GM19351 (cell line): ENCODE measurements at regions not wholly inside any gene's neighbourhood (a gene's known extent, or its start where the extent isn't known, plus 50 kb on each side); places are given as distances from the start of the nearest gene placed in this dataset.
"Not testable (repeated sequence)": the region's sequence is repeated elsewhere in the genome, so short reads cannot be mapped to it uniquely, and the experiment has no call there.

Experiments used
- ATAC-seq: cut with Tn5 transposase; IDR thresholded peaks from one replicate; pipeline ENCODE4 v1.9.1; 2021; ENCODE audit warnings: mild to moderate bottlenecking, moderate library complexity; ENCODE audit not compliant: unreplicated experiment

DNA sequence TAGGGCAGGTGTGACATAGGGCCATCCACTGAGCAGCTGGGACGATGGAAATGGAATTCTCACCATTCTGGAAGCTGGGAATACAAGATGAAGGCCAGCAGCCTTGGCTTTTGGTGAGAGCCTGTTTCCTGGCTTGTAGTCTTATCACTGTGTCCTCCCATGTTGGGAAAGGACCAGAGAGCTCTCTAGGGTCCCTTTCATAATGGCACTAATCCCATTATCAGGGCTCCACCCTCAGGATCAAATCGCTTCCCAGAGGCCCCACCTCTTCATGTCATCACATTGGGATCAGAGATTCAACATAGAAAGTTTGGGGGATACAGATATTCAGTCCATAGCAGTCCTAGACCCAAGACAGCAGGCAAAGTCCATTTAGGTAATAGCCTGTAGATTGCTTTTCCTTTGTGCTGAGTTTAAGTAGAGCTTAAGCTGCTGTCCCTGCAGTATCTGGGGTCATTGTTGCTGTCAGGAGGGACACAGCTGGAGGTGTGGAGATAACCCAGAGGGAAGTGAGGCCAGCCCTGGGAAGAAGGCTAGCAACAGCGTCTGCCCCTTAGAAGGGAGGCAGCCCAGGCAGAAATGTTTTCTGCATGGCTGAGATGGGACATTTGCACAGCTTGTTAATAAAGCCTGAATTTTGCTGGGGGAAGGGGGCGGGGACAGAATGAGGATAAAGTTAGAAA lies 136.5 kb upstream of the GPR12 start:
- no peak for ATAC-seq

DNA sequence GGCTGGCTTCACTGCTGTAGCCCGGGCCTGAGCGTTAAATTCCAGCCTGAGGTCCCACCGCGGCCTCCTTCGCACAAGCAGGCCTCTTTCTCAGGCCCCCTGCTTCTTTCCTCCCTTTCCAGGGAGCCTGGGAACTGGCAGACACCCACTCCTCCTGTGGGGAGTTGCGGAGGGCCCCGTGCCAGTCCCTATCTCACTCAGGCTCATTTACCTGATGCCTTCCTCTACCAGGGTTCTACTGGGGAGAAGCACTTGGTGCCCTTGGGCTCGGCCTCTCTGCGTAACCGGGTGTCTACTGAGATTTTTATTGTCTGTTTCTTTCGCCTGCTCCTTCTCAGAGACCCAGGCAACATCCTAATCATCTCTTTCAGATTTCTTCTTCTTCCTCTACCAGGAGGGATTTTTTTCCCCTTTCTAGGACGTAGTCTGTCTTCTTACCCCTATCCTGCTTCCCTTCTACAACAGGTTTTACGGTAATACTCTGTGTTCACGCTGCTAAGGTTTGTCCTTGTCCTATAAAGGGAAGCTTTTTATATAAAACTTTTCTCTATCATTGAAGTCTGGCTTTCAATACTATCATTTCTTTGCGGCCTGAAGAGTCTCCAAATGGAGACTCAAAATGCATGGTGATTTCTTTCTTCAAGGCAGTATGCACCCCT lies 135.4 kb upstream of the GPR12 start:
- no peak for ATAC-seq

- ATAC-seq: no peak
Measured at GRCh38 chr13:26895081-26895807, 134.7 kb upstream of the GPR12 start.

GRCh38 chr13:26888632-26889031 lies 128.0 kb upstream of the GPR12 start:
- ATAC-seq: no peak

DNA sequence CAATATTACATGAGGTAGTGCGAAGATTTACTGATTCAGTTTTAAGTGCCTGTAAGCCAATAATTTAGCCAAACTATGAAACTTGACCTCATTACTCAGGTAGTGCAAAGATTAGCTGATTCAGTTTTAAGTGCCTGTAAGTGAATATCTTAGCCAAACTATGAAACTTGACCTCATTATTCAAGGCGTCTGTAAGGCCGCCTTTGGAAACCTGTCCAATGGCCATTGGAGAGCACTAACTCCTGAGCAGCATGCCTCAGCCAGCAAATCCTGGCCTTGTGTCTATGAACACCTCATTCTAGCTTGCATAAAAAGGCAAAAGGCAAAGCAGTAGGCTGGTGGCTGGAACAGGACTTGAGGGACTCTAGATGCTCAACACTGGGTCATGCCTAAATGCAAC lies 127.0 kb upstream of the GPR12 start:
- ATAC-seq: no peak

DNA sequence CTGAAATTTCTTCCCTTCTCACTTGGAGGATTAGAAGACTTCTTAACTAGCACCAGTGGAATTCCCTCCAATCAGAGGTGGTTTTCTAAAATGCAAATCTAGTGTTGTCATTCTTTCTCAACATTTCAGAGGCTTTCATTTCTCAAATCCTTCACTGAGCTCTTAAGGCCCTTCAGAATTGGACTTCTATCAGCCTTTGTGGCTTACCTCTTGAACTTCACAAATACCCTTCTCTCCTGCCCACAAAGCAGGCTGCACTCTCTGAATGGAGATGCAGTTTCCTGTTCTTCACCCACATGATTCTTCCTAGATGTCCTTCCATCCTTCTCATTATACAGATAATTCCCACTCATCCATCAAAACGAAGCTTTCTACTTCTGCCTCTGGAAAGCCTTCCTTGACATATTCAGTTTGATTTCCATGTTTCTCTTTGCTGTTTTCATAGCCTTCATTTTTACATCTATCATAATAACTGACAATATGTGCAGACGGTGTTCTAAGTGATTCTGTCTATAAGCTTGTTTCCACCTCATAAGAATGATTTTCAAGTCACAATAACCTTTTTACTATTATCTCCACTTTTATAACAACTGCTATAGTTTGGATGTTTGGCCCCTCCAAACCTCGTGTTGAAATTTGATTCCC lies 123.1 kb upstream of the GPR12 start:
- ATAC-seq: no peak

DNA sequence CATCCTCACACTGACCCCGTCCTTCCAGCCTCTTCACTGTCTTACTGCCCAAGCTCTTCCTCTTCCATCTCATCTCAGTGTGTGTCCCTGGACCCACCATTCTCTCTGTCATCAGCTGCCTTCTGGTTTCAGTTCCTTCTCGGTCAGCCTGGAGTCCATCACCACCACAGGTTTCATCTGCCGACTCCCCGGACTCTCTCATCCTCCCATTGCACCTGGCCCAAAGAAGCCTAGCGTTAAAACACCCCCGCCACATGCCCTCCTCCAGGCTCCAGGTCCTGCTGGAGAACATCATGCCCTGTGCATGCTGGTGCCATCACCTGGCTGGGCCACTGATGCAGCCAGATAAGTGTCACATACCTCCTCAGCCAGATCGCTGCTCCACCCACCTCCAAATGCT lies 122.1 kb upstream of the GPR12 start:
- no peak for ATAC-seq

DNA sequence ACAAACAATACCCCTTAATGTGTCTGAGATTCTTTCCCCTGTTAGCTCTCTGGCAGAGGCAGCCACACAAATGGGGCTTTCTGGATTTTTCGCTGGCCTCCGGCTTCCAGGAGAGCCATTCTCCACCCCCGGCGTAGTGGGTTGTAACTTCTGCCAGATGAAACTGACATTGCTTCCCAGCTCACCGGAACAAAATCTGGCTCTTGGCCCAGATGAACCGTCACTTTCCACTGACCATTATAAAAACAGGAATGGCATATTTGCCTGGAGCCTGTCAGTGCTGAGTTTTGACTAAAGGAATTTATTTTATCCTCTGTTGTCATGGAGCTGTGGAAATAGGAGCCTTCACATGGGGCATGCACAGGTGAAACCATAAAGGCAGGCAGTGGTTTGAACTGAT lies 120.6 kb upstream of the GPR12 start:
- no peak for ATAC-seq

GRCh38 chr13:26880735-26881134 lies 120.1 kb upstream of the GPR12 start:
- ATAC-seq: no peak

DNA sequence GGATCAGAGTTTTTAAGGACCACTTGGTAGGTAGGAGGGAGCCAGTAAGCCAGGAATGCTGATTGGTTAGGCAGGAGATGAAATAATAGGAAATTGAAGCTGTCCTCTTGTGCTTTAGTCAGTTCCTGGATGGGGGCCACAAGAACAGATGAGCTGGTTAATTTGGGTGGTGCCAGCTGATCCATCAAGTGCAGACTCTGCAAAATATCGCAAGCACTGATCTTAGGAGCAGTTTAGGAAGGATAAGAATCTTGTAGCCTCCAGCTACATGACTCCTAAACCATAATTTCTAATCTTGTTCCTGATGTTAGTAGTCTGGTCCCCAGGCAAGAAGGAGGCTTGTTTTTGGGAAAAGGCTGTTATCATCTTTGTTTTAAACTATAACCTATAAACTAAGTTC lies 117.9 kb upstream of the GPR12 start:
- ATAC-seq: no peak

GRCh38 chr13:26873386-26873698 lies 112.8 kb upstream of the GPR12 start:
- ATAC-seq: no peak

- no peak for ATAC-seq
Measured at GRCh38 chr13:26872525-26873385, 112.2 kb upstream of the GPR12 start.

DNA sequence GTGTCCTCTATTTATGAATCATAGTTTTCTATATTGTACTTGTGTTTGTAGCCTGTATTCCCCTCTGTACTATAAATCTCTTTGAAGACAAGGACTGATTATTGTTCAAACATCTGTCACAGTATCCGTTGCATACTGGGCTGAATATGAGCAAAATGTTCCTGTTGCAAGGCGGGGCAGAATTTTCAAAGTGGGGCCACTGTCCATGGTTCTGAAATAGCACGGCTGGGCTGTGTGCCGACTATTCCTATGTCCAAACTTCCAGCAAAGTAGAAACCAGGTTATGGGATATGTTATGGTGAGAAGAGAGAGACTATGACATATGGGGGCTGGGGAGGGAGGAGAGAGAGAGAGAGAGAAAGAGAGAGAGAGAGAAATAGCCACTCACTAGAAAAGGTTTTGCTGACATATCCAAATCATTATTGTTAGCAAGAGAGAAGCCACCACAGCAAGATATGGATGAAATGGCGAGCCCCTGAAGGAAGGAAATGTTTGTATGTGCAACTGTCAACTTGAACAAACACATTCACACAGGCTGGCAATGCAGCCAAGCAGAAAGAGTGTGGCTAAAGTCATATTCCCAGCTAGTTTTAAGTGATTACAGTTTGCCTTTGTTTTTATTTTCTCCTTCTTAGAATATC lies 107.0 kb upstream of the GPR12 start:
- ATAC-seq: no peak

DNA sequence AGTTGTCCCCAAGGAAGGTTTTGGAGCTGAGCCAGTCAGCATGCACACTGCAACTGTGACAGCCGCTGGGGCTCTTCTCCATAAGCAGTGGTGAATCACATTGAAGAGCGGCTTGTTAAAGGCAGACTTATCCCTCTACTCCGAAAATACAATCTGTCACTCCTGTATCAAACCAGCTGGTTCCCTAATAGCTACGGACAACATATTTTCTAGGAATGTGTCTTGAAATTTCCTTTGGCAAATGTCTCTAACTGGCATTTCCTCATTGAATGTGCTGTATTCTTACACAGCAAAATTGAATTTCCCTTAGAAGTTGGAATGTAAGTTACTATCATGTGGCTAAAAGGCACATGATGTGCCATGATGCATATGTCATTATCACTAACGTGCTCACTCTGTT lies 104.0 kb upstream of the GPR12 start:
- no peak for ATAC-seq

- no peak for ATAC-seq
Measured at GRCh38 chr13:26861941-26862340, 101.4 kb upstream of the GPR12 start.

DNA sequence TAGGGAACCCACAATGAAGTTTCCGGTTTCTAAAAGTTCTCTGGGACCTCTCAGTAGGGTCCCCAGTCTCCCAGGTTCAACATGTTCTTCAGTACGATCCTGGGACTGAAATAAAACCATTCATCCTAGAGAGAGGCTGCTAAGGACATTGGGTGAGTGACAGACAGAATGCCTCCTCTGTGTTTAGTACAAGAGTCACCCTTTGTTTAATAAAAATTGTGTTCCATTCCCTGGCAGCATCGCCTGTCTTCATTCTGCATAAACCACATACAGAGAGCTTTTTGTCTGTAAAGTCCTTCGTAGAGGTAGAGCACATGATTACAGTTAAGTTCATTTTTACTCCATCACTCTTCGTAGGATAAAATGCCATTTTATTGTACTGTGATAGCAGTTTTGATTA lies 95.3 kb upstream of the GPR12 start:
- no peak for ATAC-seq

DNA sequence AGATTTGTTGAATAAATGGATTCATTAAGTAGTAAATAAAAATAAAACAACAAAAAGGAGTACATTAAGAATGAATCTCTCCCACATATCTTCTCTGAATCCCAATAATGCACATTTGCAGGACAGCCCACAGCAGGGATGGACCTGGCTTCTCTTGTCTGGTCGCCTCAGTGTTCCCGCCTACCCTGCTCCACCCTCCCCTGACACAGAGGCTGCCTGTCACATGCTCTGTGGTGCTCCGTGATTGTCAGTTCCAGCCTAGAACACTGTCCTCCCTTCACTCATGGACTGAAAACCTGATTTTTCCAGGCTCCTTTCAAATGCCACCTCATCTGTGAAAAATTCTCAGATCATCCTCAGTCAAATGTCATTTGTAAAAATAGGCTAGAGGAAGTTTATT lies 94.5 kb upstream of the GPR12 start:
- ATAC-seq: no peak

- ATAC-seq: no peak
Measured at GRCh38 chr13:26853323-26853722, 92.7 kb upstream of the GPR12 start.

DNA sequence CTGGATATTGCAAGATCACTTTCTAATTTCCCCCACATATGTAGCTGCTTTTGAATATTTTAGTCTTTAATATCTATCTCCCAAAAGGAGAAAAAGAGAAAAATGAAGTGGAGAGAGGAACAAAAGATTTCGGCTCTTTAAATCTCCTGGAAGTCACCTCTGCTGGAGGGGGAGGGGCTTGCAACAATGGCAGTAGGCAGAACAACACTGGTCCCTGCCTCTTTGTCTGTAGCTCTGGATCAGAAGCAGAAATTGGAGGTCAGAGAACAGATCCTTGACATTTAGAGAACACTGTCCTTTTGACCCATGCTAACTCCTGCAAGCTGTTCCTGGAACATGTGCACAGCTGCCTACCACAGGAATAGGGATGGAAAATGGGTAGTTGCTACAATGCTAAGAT lies 86.7 kb upstream of the GPR12 start:
- ATAC-seq: no peak

DNA sequence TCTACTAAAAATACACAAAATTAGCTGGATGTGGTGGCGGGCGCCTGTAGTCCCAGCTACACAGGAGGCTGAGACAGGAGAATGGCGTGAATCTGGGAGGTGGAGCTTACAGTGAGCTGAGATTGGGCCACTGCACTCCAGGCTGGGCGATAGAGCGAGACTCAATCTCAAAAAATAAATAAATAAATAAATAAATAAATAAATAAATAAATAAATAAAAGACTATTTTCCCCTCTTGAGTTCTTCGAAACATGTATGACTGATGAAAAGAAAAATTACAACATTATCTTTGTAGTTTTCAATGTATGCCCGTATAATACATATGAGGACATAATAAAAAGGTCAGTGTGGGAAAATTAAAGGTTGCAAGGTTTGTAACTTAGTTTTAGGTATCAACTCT lies 84.5 kb upstream of the GPR12 start:
- not testable (repeated sequence) for ATAC-seq

GRCh38 chr13:26839682-26840081 lies 79.1 kb upstream of the GPR12 start:
- no peak for ATAC-seq
